ENCODE measurements at regions not wholly inside any gene's neighbourhood (a gene's known extent, or its start where the extent isn't known, plus 50 kb on each side); places are given as distances from the start of the nearest gene placed in this dataset.

DNA sequence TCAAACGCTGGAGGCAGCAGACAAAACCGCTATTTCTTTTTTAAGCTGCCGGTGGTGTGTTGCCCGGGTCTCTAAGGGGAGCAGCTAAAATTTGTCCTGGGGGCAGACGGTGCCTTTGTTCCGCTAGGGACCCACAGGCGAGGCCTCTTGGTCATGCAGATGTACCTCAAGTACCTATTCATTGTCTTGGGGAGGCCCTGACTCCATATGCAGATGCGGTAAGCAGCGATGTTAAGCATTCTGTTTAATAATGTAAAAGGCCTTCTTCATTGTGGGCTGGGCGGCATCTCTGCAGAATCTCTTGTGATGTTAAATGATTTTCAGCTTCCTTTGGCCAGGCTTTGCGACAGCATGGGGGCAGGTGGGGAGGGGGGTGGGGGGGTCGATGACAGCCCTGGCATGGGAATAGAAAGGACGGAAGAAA is 98.9 kb upstream of the PJA1 start:
- no peak for DNase-seq

GRCh38 chrX:69263251-69263820 is 98.1 kb upstream of the PJA1 start:
- DNase-seq = no peak

- no peak for DNase-seq
Measured at GRCh38 chrX:69262036-69262936, 97.0 kb upstream of the PJA1 start.

DNA sequence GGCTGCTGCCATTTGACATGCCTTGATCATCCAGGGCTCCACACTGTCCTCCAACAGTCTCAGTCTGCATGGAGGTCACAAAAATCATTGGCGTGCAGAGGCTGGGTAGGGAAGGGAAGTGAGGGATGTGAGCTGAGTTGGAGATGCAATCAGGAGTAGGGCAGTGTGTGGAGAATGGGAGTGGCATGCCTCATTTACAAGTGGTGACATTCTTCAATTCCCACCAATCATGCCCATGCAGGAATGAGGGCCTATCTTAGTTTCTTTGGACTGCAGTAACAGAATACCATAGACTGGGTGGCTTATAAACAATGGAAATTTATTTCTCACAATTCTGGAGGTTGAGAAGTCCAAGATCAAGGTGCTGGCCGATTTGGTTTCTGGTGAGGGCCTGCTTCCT is 94.9 kb upstream of the PJA1 start:
- DNase-seq = no peak

GRCh38 chrX:69258893-69259292 is 93.6 kb upstream of the PJA1 start:
- DNase-seq = no peak

DNA sequence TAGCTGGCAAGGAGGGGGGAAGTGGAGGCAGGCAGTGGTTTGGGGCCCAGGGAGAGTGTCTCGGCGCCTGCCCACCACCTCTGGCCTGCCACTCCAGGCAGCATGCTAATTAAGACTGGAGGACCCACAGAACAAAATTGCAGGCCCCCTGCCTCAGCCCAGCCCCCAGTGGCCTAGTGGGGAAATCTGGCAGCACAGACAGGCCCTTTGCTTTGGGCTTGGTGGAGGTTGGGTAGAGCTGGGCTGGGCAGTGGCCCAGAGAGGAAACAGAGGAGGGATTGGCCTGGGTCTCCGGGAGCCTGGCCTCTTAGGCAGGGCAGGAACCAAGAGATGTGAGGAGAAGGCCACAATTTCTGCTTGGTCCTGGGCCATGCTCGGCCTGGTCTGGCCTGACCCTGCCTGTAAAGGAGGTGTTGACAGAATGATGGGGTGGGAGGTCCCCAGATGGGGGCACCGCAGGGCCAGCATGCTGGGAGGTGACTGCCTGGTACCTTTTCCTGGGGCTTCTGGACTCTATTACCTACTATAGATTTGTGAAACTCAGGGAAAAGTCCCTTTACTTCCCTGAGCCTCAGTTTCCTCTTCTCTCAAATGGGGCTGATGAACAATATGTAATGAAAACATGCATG is 92.4 kb upstream of the PJA1 start:
- no peak for DNase-seq

DNA sequence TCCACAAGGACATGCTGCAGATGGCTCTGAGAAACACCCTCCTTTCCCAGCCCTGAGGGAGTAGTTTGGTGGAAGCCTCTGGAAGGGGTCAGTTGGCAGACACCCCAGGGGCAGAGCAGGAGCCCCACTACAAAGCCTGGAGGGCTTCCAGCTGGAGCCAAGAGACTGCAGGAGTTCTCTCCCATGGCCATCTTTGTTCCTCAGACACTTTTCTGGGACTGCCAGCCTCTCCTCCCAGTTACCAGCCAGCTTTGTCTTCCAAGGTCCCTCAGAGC is 91.0 kb upstream of the PJA1 start:
- no peak for DNase-seq

DNA sequence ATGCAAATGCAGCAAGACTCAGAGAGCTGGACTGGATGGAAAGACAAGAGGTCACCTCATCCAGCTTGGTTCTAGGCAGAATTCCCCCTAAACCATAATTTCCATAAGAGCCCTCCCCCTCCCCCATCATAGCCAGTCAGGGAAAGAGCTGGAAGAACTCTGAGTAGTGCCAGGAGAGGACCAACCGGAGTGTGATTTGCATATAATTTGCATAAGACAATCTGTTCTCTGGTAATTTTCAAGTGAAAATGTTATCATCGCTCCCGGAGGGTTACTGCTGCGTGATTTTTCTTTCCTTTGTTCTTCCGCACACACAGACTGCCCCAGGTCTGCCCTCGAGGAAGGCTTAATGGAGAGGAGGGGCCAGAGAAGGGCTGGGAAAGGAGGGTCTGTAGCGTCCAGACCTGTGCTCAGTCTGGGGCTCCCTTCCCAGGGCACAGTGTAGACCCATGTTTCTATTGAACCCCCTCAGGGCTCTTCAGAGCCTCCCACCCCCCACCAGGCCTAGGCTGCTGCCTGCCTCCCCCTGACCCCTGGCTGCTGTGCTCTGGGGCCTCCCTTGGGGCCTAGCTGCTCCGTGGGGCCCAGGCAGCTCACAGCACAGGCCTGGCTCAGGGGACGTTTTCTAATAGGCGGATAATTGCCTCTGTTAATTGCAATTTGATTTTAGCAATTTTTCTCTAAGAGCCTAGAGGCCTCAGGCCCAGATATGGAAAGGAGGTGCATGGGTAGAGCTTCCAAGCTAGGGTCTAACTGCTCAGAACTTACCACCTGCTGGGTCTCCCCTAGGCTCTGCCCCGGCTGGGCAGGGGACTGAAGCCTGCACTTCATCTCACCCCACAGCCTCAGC is 90.4 kb upstream of the PJA1 start:
- DNase-seq = no peak

GRCh38 chrX:69253821-69254220 is 88.6 kb upstream of the PJA1 start:
- no peak for DNase-seq

DNA sequence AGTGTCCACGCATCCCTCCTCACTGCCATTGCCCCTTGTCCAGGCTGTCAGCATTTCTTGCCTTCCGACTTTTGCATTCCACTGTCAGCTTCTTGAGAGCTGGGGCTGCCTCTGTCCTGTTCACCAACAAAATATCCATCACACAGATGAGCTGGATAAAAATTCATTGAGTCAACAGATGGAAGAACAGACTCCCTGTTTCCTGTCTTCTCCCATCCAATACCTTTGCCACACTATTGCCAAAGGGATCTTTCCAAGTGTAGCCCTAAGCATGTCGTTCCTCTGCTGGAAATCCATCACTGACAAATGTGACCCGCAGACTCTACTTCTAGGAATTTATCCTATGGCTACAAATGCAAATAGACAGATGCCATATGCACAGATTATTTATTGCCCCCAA is 78.0 kb upstream of the PJA1 start:
- no peak for DNase-seq

GRCh38 chrX:69238887-69239231 is 73.6 kb upstream of the PJA1 start:
- no peak for DNase-seq

DNA sequence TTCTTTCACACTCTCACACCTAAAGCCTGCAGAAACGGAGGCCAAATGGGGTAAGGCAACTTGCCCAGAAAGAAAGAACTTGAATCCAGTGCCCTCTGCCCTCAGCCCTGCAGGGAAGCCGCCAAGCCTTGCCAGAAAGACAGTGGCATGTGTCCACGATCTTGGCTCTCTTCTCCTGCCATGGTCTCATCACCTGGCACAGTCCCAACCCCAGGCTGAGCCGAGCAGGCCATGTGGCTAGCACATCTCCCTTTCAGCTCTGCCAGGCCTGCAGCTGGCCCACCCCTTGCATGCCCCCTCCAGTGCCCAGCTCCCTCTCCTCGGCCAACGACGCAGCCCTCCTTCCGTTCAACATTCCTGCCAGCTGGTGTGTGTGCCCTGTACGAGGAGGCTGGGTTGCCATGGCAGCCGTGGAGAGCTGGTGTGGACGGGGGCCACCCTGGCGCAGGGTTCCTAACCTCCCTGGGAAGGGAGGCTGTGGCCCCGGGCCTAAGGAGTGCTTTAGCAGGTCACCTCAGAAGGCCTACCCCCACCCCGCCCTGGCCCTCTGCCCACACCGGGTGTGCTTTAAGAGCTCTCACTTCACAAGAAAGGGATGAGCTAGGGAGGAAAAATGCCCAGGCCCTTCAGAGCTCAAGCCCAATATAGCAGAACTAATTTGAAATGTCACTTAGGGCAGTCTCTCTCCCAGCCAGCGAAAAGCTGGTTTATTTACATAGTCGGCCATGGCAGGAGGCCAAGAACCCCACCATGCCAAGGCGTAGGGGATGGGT is 73.0 kb upstream of the PJA1 start:
- DNase-seq = peak; percentile 51

DNA sequence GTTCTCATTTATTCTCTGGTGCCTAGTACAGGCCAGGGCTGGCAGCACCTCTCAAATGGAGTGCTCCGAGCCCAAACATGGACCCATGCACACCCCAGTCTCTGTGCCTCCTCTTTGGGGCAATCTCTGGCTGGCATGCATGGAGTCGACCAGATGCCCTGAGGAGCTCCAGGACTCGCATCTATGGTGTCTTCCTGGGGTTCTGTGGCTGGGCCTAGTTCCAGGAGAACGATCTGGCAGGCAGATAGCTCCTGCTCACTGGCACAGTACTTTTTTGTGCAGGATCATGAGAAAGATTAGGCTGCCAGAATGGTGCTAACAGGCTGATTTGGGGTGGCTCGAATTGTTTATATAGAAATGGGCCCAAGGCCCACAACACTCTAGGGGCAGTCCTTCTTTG is 72.0 kb upstream of the PJA1 start:
- no peak for DNase-seq

- DNase-seq = no peak
Measured at GRCh38 chrX:69236641-69237040, 71.4 kb upstream of the PJA1 start.

DNA sequence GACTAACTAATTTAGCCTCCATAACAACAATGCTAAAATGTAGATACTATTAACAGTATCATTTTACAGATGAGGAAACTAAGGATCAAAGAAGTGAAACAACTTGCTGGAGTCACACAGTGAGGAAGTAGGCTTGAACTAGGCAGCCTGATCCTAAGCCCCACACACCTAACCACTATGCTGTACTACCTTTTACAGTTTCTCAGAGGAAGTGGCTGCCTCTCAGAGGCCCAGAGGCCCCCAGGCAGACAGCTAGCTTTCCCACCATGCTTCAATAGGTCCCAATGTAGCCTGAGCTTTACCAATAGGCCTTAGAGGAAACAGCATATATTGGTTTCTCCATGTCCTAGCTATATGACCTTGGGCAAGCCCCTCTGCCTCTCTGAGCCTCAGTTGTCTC is 69.4 kb upstream of the PJA1 start:
- no peak for DNase-seq

DNA sequence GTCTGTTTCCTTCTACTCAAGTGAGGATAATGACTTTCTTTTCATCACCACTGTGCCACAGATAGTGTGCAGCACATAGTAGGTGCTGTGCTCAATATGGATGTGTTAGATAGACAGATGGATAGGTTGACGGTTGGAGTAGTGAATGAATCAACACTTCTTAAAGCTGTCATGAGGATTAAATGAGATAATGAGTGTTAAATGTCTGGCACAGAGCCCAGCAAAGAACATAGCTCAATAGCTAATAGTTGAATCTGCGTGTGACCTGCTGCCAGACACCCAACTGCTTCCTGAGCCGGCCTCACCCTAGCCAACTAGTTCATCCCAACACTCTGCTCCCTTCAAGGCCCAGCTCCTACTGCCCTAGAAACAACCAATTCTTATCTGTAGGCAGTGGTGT is 67.7 kb upstream of the PJA1 start:
- DNase-seq = peak; percentile 2

DNA sequence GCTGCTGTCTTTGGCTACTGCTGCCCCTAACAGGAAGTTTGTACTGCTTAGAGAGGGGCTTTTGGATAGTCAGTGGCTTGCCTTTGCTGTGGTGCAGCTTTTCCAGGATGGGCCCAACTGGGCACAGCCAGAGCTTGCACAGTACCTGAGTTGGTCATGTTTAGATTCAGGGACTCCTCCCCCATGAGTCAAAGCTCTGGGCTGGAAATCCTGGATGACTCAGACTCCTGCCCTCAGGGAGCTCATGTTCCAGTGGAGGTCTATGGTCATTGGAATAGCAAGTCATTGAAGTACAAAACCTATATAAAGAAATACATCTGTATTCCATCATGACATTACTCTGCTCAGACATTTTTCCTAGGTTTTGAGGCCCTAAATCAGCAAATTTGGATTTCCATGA is 66.7 kb upstream of the PJA1 start:
- no peak for DNase-seq

DNA sequence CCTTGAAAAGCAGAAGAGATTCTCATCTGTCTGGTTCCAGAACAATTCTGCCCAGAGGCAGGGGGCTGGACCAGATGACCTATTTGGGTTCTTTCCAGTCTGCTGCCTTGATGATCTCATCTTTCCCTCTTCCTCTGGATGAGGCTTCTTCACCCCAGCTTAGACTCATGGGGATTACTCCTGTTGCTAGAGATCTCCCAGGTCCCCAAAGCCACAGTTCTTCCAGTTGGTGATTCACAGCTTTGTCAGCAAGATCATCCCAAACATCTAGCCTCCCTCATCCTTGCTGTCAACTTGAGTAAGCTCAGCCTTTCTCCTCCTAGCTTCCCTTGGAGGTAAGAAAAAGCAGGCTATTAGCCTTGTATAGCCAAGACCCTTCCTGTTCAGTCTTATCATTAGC is 64.2 kb upstream of the PJA1 start:
- DNase-seq = no peak

DNA sequence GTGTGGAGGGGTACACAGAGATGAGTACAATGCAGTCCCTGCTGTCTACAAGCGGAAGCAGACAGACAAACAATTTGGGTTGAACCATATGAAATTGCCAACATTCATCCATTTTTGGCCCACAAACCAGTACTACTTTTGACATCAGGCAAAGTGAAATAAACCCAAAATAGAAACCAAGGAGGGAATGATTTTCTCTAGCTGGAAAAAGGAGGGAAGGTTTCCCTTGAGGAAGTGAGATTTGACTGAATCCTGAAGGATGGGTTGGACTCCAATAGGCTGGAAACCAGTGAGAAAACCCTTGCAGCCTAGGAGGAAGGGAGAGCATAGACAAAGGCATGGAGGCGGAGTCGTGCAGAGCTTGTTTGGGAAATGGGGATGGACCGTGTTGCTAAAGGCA is 63.5 kb upstream of the PJA1 start:
- no peak for DNase-seq

- DNase-seq = no peak
Measured at GRCh38 chrX:69226459-69227158, 61.4 kb upstream of the PJA1 start.

- DNase-seq = peak; percentile 62
Measured at GRCh38 chrX:69222103-69223090, 57.1 kb upstream of the PJA1 start.
